ENCODE measurements at regions not wholly inside any gene's neighbourhood (a gene's known extent, or its start where the extent isn't known, plus 50 kb on each side); places are given as distances from the start of the nearest gene placed in this dataset.

DNA sequence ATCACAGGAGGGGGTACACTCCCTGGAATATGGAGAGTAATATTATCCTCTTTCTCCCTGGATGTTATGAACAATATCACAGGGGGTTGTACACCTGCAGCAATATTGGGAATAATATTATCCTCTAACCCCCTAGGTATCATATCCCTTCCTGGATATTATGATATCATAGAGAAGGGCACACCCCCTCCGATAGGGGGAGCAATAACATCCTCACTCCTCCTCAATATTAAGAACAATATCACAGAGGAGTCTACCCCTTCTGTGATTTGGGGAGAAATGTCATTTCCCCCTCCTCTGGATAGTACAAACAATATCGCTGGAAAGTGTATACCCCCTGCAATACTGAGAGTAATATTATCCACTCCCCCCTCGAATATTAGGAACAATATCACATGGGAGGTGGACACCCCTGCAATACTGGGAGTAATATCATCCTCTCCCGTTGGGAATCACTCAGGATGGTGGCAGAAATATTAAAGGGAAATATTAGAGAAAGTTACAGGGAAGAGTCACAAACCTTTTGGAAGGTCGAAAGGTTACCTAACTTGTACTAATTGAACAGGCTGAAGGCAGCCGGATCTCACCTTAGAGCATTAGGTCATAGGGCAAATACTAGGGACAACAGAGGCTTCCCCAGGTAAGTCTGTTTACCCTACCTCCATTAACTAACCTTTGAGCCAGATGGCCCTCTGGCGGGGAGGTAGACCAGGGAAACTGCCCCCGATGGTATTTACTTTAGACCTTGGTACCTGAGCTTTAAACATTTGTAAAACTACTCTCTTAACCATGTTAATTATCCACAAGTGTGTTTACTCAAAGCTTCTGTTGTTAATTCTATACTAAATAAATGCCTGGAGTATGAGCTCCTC is 57.5 kb upstream of the FREM1 start:
- FAIRE-seq (no peak), DNase-seq (ENCODE audit: low spot score) (no peak)

- DNase-seq (ENCODE audit: low spot score) = no peak
- no peak for FAIRE-seq
Observed at GRCh38 chr9:14962193-14962882, 52.1 kb upstream of the FREM1 start.

GRCh38 chr9:14961372-14962068 is 51.3 kb upstream of the FREM1 start:
- FAIRE-seq = no peak
- DNase-seq (ENCODE audit: low spot score) = no peak

- FAIRE-seq (no peak), DNase-seq (ENCODE audit: low spot score) (no peak)
Observed at GRCh38 chr9:14960881-14961280, 50.7 kb upstream of the FREM1 start.
